T47D (cell line): ENCODE measurements at regions not wholly inside any gene's neighbourhood (a gene's known extent, or its start where the extent isn't known, plus 50 kb on each side); places are given as distances from the start of the nearest gene placed in this dataset.

Experiments used
- DNase-seq, 2 experiments: peaks; one replicate each; pipeline versions ENCODE4 v3.0.0 to v3.0.0-alpha.2; 2011 to 2012; ENCODE audit warnings: low read depth in 1 of 2, low spot score in 1 of 2
- JUND ChIP-seq: IDR thresholded peaks from 2 replicates; pipeline ENCODE4 v1.6.1; 2012; ENCODE audit warnings: low read depth
- in situ Hi-C: cut with HindIII; loops from 2 replicates; pipeline ENCODE4 v1.10.0; 2016; ENCODE audit warnings: low sequenced_read_pairs, low pct_unique_long_range_greater_than_20kb

DNA sequence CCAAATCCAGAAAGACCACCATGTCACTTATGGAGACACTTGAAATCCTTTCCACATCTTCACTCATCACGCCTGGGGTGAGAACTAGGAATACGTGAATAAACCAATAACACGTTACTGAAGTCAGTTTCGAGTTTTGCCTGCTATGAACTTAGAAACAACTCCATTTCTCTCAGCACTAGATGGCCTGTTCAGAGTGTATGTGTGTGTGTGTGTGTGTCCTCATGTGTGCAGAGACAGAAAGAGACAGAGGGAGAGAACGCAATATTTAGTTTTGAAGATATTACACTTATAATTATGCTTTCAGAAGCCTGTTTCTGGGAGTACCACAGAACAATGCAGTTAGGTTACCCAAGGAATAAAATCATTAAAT lies 81.2 kb upstream of the CCN6 start:
- DNase-seq: no peak
- no peak for TF ChIP-seq JUND
- in situ Hi-C loops: no loop called here

DNA sequence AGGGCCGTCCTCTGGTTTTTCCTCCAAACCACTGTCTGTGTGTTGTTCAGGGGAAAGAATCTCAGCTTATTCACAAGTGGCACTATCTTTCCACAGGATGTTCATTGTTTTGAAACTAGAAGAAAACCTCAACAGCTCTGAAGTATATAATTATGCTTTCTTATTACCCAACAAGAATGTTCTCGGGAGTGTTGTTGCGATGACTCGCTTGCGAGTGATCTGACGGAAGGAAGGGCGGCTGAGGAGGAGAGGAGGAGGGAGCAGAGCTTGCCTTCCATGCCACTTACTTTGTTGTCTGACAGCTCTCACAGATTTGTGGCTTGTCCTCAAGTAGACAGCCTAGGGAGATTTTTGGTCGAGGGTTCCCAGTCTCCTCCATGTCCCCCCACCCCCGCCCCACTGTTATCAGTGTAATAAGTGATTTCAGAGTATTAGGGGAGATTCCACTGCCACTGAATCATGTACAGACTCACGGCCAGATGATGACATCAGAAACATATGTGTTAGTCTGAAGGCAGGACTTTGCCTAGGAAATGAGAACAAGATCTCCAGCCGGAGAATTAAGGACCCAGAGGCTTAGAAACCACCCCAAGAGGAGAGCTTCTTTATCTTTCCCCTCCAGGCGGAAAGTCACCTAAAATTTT lies 80.7 kb upstream of the CCN6 start:
- in situ Hi-C loops: no loop called here
- DNase-seq: no peak
- TF ChIP-seq JUND: no peak

DNA sequence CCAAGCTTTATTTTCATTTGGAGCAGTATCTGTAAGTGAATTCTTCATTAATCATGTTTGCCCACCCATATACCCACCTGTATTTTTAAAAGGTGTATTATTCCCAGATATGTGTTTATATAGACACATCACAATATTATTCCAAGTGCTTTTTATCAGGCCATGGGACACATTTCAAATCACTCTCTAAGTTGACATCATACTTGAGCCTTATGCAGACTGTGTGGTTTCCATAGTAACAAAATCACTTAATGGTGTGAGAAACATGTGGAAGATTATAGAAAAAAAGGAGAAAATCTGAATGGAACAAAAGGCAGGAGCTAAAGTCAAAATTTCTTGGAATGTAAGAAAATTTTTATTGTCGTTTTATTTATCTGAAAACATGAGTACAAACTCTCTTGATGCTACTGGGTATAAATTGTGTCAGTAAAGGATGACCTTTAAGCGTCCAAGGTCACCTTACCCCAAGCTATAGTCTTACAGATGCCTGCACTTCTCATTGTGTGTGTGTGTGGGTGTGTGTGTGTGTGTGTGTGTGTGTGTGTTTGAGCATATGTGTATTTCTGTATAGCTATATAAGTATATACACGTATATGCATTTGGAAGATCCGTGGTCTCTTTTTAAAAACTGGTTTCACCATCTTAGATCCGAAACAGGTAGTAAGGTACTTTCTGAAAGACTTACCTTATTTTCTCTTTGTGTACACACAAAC lies 79.8 kb upstream of the CCN6 start:
- in situ Hi-C loops: no loop called here
- no peak for TF ChIP-seq JUND
- no peak for DNase-seq

GRCh38 chr6:111975466-111975865 lies 78.4 kb upstream of the CCN6 start:
- no peak for DNase-seq
- in situ Hi-C loops: no loop called here
- TF ChIP-seq JUND: no peak

GRCh38 chr6:111976139-111976538 lies 77.8 kb upstream of the CCN6 start:
- in situ Hi-C loops: no loop called here
- TF ChIP-seq JUND: no peak
- DNase-seq: no peak

DNA sequence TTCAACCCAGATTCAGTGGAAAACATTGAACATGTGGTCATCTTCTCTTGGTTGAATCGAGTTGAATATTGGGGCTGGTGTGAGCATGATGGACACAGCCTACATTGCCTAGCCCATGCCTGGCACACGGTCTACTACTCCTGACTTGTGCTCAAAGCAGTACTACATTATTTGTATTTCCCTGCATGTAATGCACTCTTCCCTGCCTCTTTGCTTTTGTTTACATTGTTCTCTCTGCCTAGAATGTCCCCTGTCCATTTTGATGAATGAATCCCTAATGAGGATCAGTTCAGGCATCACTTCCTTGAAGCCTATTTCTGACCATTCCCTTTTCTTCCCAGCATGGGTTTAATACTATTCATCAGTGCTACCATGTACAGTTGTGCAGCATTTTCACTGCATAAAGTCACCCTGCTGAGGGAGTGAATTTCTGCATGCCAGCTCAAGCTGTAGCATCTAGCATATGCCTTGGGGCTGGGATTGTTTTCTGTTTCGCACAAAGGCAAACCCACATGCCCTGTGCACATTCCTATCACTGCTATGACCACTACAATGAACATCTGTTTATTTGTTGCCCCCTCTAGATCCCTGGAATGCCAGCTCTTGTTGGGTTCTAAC lies 75.3 kb upstream of the CCN6 start:
- in situ Hi-C loops: no loop called here
- no peak for DNase-seq
- no peak for TF ChIP-seq JUND

DNA sequence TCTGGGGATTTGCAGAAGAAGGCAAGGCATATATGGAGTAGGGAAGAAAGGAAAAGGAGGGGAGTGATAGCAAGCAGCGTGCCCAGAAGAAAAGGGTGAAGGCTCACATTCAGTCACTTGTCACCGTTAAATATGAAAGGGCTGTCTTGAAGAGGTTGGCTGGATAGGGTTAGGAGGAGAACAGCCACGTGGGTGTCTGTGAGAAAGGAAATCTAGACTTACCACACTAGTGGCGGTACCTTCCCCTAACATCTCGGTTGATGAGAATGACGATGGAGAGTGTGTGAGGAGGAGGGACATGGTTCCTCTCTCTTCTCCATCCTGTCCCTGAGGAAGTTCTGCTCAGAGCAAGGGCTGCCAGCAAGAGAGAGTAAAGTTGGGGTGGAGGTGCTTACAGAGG lies 74.3 kb upstream of the CCN6 start:
- in situ Hi-C loops: no loop called here
- no peak for DNase-seq
- TF ChIP-seq JUND: no peak

DNA sequence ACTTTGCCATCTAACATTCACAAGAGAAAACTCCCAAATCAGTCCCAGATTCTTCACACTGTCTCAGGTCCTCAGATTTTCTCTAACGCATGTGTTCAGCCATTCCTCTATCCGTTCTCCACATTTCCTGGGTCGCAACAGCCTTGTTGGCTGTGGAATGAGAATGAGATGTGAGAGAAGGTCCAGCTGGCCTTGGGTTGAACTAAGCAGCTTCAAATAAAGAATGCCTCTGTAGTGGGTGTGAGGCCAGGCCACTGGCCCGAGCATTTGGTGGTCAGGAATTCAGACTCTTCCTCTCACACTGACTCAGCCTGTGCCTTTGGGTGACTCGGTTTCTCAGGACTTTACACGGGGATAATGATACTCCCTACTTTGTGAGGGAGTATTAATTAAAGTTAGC lies 73.8 kb upstream of the CCN6 start:
- in situ Hi-C loops: no loop called here
- no peak for DNase-seq

DNA sequence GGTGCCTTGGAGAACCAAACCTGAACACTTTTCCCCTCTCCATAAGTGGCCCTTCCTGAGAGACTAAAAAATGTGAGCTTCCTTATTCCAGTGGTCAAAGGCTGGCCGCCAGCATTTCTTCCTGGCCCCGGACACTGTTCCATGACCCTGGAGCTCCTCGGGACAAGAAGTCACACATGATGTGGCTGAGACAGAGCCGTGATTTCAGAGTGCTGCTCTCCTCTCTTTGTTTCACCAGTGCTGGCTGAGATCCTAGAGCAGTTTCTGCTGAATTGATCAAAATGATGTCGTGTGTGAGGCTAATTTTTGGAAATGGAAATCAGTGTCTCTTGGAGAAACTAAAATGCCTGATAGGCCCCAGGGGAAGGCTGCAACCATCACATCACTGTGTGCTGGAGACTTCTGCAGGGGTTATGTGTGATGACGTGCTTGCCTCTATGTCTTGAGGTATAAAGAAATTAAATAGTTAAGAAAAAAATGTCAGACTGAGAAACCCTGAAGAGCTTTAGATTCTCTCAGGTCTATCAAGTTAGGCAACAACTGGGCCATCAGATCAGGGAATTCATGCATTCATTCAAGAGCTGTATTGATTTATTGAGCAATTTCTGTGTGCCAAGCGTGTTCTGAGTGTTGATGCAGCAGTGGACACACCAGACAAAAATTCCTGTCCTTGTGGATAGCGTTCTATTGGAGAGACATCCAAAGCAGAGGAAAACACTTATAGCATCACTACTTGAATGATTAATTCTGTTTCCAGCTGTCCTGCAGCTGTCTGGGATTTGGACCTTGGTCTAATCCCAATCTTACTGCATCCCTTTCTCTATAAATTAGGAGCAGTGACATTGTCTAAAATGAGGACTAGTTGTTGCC lies 72.7 kb upstream of the CCN6 start:
- no peak for DNase-seq
- TF ChIP-seq JUND: no peak
- in situ Hi-C loops: no loop called here

More for the DNA sequence above, 73.8 kb upstream of the CCN6 start:
- TF ChIP-seq JUND: no peak

DNA sequence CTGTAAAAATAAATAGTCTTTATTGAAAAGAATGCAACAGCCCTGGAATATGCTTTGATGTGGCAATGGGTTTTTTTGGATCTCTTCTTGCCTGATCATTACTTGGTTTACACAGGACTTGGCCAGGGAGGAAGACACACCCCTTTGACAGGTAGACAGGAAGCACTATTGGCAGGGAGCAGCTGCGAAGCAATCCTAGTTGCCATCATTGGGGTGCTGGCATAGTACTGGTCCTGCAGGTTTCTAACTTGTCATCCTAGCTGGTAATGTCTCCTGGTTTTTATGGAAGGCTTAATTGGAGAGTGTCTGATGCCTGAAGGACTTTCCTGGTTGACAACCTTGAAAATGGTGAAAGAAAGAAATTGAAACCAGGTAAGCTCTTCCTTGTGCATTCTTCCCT lies 71.2 kb upstream of the CCN6 start:
- no peak for TF ChIP-seq JUND
- DNase-seq: peak in 1 of 2 experiments; percentile 25
- in situ Hi-C loops: no loop called here

DNA sequence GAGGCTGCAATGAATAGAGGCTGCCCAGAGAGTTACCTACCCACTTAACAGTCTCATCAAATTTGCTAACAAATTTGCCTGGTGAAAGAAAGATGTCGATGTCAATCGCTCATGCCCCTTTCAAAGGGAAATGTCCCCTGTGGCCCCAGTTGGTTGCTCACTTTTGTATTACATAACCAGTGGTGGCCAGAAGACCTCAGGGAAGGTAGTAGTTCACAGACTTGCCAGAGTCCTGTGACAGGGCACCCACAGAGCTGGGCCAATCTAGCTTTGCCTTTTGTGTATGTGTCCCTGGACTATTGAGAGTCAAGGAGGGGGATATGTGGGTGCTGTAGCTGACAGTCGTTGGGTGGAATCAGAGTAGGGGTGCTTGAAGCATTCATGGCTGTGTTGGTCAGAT lies 70.7 kb upstream of the CCN6 start:
- no peak for TF ChIP-seq JUND
- DNase-seq: no peak
- in situ Hi-C loops: no loop called here

DNA sequence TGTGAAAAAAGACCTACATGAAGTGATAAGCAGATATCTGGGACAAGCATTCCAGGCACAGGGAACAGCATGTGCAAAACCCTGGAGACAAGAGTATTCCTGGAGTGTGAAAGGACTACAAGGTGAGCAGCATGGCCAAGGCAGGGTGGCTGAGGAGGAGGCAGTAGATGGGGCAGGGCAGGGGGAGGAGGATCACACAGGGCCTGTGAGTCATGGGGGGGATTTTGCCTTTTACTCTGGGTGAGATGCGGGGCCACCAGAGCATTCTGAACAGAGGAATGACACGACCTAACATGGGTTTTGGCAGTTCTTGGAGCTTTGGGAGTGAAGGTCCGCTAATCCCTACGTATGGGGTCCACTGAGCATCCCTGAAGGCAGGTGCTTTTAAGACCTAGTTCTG lies 69.8 kb upstream of the CCN6 start:
- TF ChIP-seq JUND: no peak
- no peak for DNase-seq
- in situ Hi-C loops: no loop called here

DNA sequence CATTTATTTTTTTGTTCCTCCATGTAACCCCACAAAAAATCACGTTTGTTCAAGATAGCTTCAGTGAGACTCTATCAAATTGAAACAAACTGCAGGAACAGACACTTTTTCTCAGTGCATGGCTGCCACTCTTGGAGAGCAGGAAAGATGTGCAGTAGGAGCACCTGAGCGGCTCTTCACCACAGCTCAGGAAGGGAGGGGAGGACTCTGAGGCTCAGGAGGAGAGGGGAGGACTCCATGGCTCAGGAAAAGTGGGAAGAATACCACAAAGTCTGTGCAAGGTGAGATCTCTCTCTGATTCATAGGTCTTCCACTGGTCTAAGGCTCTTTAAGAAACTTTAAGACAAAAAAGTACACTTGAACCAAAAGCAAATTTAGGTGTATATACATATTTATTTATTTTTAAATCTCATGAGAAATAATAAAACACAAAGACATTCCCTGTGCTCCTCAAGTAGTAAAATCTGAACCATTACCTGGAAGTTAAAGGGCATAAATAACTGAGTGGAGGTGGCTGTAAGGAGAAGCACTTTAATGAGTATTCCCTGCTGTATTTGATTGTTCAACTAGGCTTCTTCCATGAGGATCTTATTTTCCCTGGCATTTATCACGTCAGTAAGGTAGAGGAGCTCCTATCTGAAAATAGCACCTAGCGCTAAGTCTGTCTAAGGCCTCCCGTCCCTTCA lies 69.2 kb upstream of the CCN6 start:
- TF ChIP-seq JUND: no peak
- in situ Hi-C loops: no loop called here
- DNase-seq: no peak
